ENCODE measurements at regions not wholly inside any gene's neighbourhood (a gene's known extent, or its start where the extent isn't known, plus 50 kb on each side); places are given as distances from the start of the nearest gene placed in this dataset.

DNA sequence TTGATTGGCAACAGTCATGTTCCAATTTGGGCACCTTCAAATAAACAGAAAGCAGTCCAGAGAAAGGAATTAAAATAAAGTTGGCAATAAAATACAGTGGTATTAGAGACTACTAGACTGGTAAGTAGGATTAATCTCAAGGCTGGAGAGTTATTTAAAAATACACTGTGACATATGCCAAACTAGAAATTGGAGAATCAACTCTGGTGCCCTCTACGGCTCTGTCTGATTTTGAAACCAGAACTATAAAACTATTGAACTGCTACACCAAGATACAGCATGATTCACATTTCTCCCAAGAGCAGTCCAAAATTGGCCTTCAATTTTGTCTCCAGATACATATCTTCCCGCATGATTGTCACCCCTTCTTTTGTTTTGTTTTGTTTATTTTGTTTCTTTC lies 78.7 kb upstream of the FAM47B start:
- no peaks in the 10 kb centered on the region for H3K36me3 ChIP-seq
- intact Hi-C loops (cut with DNase I): no loop called here
- TF ChIP-seq, protein P1, sequence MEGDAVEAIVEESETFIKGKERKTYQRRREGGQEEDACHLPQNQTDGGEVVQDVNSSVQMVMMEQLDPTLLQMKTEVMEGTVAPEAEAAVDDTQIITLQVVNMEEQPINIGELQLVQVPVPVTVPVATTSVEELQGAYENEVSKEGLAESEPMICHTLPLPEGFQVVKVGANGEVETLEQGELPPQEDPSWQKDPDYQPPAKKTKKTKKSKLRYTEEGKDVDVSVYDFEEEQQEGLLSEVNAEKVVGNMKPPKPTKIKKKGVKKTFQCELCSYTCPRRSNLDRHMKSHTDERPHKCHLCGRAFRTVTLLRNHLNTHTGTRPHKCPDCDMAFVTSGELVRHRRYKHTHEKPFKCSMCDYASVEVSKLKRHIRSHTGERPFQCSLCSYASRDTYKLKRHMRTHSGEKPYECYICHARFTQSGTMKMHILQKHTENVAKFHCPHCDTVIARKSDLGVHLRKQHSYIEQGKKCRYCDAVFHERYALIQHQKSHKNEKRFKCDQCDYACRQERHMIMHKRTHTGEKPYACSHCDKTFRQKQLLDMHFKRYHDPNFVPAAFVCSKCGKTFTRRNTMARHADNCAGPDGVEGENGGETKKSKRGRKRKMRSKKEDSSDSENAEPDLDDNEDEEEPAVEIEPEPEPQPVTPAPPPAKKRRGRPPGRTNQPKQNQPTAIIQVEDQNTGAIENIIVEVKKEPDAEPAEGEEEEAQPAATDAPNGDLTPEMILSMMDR (IDR thresholded peaks at IDR 0.05): no peak
- H3K4me3 ChIP-seq: no peak overlapping the region
- DNase-seq (no peak), ATAC-seq (no peak)
- no peak overlapping the region for H3K27ac ChIP-seq
- H3K4me1 ChIP-seq: no peaks in the 10 kb centered on the region
- 35% methylated on average over 2 of the region's 2 CpGs for WGBS (ENCODE audit: insufficient coverage, low coverage, low lambda C conversion rate, missing lambda C conversion rate)
- no peaks in the 10 kb centered on the region for H3K27me3 ChIP-seq
- H3K9me3 ChIP-seq: no peaks in the 10 kb centered on the region

DNA sequence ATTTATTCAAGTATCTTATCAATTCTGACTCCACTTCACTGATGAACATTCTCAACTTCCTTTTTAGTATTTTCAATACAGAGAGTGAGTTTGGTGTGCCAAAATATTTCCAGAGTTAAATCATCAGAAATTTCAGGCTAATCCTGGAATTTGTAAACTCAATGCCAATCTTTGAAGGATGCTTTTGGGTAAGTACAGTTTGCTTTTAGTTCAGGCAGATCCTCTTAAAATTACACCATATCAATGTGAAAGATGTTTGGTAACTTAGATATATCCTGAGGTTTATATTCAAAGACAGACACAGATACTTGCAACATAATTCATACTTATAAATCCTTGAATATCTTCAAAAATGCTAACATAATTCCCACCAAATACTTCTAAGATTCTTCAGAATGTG lies 76.0 kb upstream of the FAM47B start:
- Histone ChIP-seq H3K27me3 (no peaks in the 10 kb centered on the region), H3K9me3 (peaks cover 0 to 9% (median 0%) of the 10 kb centered on the region in 4 donors), H3K27ac (no peak overlapping the region), H3K4me1 (no peaks in the 10 kb centered on the region), H3K4me3 (no peak overlapping the region), H3K36me3 (no peaks in the 10 kb centered on the region)
- no peak for ATAC-seq
- no peak for DNase-seq
- intact Hi-C loops (cut with DNase I): no loop called here
- TF ChIP-seq, protein P1 (IDR thresholded peaks at IDR 0.05): no peak
- TF ChIP-seq POLR2A (IDR thresholded peaks at IDR 0.05): no peak

DNA sequence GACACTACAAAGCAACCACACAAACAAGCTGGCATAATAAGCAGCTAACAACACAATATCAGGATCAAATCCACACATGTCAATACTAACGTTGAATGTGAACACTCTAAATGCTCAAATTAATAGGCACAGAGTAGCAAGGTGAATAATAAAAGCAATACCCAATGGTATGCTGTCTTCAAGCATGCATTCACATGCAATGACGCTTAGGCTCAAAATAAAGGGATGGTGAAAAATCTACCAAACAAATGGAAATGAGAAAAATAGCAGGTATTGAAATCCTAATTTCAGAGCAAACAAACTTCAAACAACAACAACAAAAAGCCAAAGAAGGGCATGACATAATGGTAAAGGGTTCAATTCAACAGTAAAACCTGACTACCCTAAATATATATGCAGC lies 74.0 kb upstream of the FAM47B start:
- intact Hi-C loops (cut with DNase I): no loop called here
- ATAC-seq: no peak
- H3K27ac ChIP-seq: no peak overlapping the region
- 26% methylated on average over 2 of the region's 2 CpGs for WGBS (ENCODE audit: insufficient coverage, low coverage, low lambda C conversion rate, missing lambda C conversion rate)
- no peak for DNase-seq
- no peak overlapping the region for H3K4me3 ChIP-seq
- H3K4me1 ChIP-seq: no peaks in the 10 kb centered on the region
- peaks cover 0 to 9% (median 0%) of the 10 kb centered on the region in 4 donors for H3K9me3 ChIP-seq
- TF ChIP-seq, protein P1 (IDR thresholded peaks at IDR 0.05): no peak
- no peak for TF ChIP-seq POLR2A (IDR thresholded peaks at IDR 0.05)
- H3K27me3 ChIP-seq: no peaks in the 10 kb centered on the region
- no peaks in the 10 kb centered on the region for H3K36me3 ChIP-seq

DNA sequence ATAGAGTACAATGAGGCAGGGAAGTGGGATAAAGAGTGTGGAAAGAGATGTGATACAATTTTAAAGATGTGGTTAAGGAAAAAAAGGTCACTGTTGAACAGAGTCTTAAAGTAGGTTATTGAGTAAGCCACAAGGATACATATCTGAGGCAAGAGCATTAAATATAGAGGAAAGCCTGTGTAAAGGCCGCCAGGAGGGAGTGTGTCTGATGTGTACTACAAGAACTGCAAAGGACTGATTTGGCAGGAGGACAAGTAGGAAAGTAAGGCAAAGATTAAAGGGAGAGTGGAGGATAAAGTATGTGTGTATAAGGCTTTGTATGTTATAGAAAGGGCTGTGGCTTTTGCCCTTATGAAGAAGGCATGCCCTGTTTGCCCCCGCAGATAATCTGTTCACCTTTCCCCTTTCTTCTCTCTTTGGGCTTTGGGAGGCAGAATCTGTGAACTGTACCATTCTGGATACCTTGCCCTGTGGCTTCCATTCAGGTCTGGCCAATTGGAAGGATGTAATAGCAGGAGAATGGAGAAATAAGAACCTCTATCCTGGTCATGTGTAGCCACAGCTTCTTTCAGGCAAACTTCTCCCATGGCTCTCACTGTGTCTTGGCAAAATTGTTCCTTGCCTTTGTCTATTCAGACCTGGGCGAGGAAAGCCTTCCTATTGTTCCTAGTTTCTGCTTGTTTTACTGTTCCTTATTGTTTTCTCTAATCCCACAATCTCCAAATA lies 68.9 kb upstream of the FAM47B start:
- H3K27me3 ChIP-seq: no peaks in the 10 kb centered on the region
- WGBS (ENCODE audit: insufficient coverage, low coverage, low lambda C conversion rate, missing lambda C conversion rate): 37% methylated on average over 2 of the region's 3 CpGs
- no peaks in the 10 kb centered on the region for H3K36me3 ChIP-seq
- ATAC-seq (no peak), DNase-seq (no peak)
- no peak overlapping the region for H3K27ac ChIP-seq
- peaks cover 0 to 9% (median 0%) of the 10 kb centered on the region in 4 donors for H3K9me3 ChIP-seq
- intact Hi-C loops (cut with DNase I): no loop called here
- H3K4me3 ChIP-seq: no peak overlapping the region
- H3K4me1 ChIP-seq: no peaks in the 10 kb centered on the region
- TF ChIP-seq POLR2A (IDR thresholded peaks at IDR 0.05): no peak
- TF ChIP-seq, protein P1 (IDR thresholded peaks at IDR 0.05): no peak

DNA sequence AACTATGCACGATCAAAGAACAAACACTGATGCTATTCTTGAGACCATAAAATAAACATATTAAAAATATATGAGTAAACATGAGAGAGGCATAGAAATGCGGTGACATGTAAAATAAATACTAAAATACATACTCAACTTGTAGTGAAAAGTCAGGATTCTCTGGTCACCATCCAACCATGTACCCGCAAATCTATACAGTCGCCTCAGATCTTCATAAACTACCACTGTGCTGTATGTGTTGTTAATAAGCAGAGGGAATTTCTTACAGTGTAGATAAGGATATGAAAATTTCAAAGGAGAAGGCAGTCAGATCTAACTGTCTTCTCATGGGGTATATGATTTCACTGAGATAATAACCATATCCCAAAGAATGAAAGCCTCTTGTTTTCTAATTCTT lies 67.8 kb upstream of the FAM47B start:
- H3K36me3 ChIP-seq: no peaks in the 10 kb centered on the region
- H3K9me3 ChIP-seq: peaks cover 0 to 9% (median 0%) of the 10 kb centered on the region in 4 donors
- H3K27ac ChIP-seq: no peak overlapping the region
- no peaks in the 10 kb centered on the region for H3K27me3 ChIP-seq
- intact Hi-C loops (cut with DNase I): no loop called here
- ATAC-seq: no peak
- H3K4me1 ChIP-seq: no peaks in the 10 kb centered on the region
- TF ChIP-seq POLR2A (IDR thresholded peaks at IDR 0.05): no peak
- TF ChIP-seq, protein P1 (IDR thresholded peaks at IDR 0.05): no peak
- DNase-seq: no peak
- H3K4me3 ChIP-seq: no peak overlapping the region
- WGBS (ENCODE audit: insufficient coverage, low coverage, low lambda C conversion rate, missing lambda C conversion rate): 61% methylated on average over 4 of the region's 4 CpGs

All from right lobe of liver (tissue), 6 donors.